GM12892 (cell line): ENCODE measurements at regions not wholly inside any gene's neighbourhood (a gene's known extent, or its start where the extent isn't known, plus 50 kb on each side); places are given as distances from the start of the nearest gene placed in this dataset.
A peak's percentile ranks its signal among the peaks of the same experiment; 100 is the strongest.
"Not testable (repeated sequence)": the region's sequence is repeated elsewhere in the genome, so short reads cannot be mapped to it uniquely, and the experiment has no call there.

Source experiments
- DNase-seq: peaks from one replicate; pipeline ENCODE4 v3.0.0; 2011; ENCODE audit not compliant: insufficient read length
- FAIRE-seq: peaks from 2 replicates; lab custom pipeline; 2011; peaks lifted over from hg19 to GRCh38; lab: Jason Lieb, UNC
- POLR2A ChIP-seq: IDR thresholded peaks from 2 replicates; pipeline ENCODE4 v1.6.1; 2011; ENCODE audit warnings: low read depth, low read length, control low read depth
- POLR2AphosphoS5 ChIP-seq: IDR thresholded peaks from 2 replicates; pipeline ENCODE4 v1.6.1; 2011; ENCODE audit warnings: low read depth, low read length, control low read depth
- TAF1 ChIP-seq: IDR thresholded peaks from 2 replicates; pipeline ENCODE4 v1.6.1; 2011; ENCODE audit warnings: low read depth, mild to moderate bottlenecking, control low read depth, low read length, borderline replicate concordance

GRCh38 chr16:66023481-66023880, 343.0 kb upstream of the CDH5 start:
- FAIRE-seq: no peak
- no peak for DNase-seq
- TF ChIP-seq POLR2A (no peak), TAF1 (no peak), POLR2AphosphoS5 (no peak)

- TF ChIP-seq TAF1 (no peak), POLR2A (peak; percentile 31; the same call in 1 of the 2 replicates), POLR2AphosphoS5 (0 out of 2 replicates have a peak, but pooled peaks have one; percentile 18)
- FAIRE-seq (peak; percentile 95), DNase-seq (peak; percentile 19)
Observed at GRCh38 chr16:66020642-66021041, 345.8 kb upstream of the CDH5 start.

- no peak for DNase-seq
- TF ChIP-seq TAF1 (no peak), POLR2AphosphoS5 (no peak), POLR2A (no peak)
- peak; percentile 66 for FAIRE-seq
Observed at GRCh38 chr16:66020046-66020445, 346.4 kb upstream of the CDH5 start.

GRCh38 chr16:66019502-66019901, 347.0 kb upstream of the CDH5 start:
- peak; percentile 42 for FAIRE-seq
- DNase-seq: not testable (repeated sequence)

GRCh38 chr16:66014221-66014620, 352.3 kb upstream of the CDH5 start:
- FAIRE-seq (peak; percentile 78), DNase-seq (no peak)
- TF ChIP-seq TAF1 (no peak), POLR2AphosphoS5 (no peak), POLR2A (no peak)

- FAIRE-seq: peak; percentile 38
- no peak for TF ChIP-seq POLR2A
- no peak for TF ChIP-seq POLR2AphosphoS5
- no peak for TF ChIP-seq TAF1
- DNase-seq: no peak
Observed at GRCh38 chr16:66013486-66013885, 353.0 kb upstream of the CDH5 start.

- TF ChIP-seq POLR2AphosphoS5: no peak
- no peak for TF ChIP-seq POLR2A
- TF ChIP-seq TAF1: no peak
- DNase-seq (no peak), FAIRE-seq (no peak)
Observed at GRCh38 chr16:66008136-66008535, 358.4 kb upstream of the CDH5 start.

GRCh38 chr16:66007717-66008116, 358.8 kb upstream of the CDH5 start:
- TF ChIP-seq POLR2AphosphoS5 (no peak), POLR2A (no peak), TAF1 (no peak)
- FAIRE-seq (no peak), DNase-seq (no peak)

- DNase-seq: no peak
- no peak for TF ChIP-seq POLR2A
- no peak for TF ChIP-seq POLR2AphosphoS5
- TF ChIP-seq TAF1: no peak
- no peak for FAIRE-seq
Observed at GRCh38 chr16:66006485-66006884, 360.0 kb upstream of the CDH5 start.

GRCh38 chr16:66004699-66005098, 361.8 kb upstream of the CDH5 start:
- FAIRE-seq (no peak), DNase-seq (no peak)
- TF ChIP-seq TAF1 (no peak), POLR2AphosphoS5 (no peak), POLR2A (no peak)

- no peak for FAIRE-seq
- no peak for TF ChIP-seq POLR2A
- no peak for TF ChIP-seq POLR2AphosphoS5
- TF ChIP-seq TAF1: no peak
Observed at GRCh38 chr16:66003201-66003600, 363.3 kb upstream of the CDH5 start.

GRCh38 chr16:66002601-66003000, 363.9 kb upstream of the CDH5 start:
- no peak for FAIRE-seq
- TF ChIP-seq TAF1 (no peak), POLR2A (no peak)
- DNase-seq: no peak

More at GRCh38 chr16:66003201-66003600, 363.3 kb upstream of the CDH5 start:
- no peak for DNase-seq

GRCh38 chr16:66001432-66001831, 365.1 kb upstream of the CDH5 start:
- FAIRE-seq: no peak
- no peak for DNase-seq
- TF ChIP-seq TAF1 (no peak), POLR2AphosphoS5 (no peak), POLR2A (no peak)

- no peak for FAIRE-seq
- TF ChIP-seq TAF1: no peak
- TF ChIP-seq POLR2AphosphoS5: no peak
- TF ChIP-seq POLR2A: no peak
- no peak for DNase-seq
Observed at GRCh38 chr16:65998443-65998842, 368.0 kb upstream of the CDH5 start.

GRCh38 chr16:65994291-65994690, 372.2 kb upstream of the CDH5 start:
- FAIRE-seq (no peak), DNase-seq (no peak)
- no peak for TF ChIP-seq TAF1
- TF ChIP-seq POLR2AphosphoS5: no peak
- no peak for TF ChIP-seq POLR2A
